ENCODE measurements at regions not wholly inside any gene's neighbourhood (a gene's known extent, or its start where the extent isn't known, plus 50 kb on each side); places are given as distances from the start of the nearest gene placed in this dataset.

GRCh38 chr18:32544088-32544487 lies 73.4 kb upstream of the GAREM1 start:
- no peak for DNase-seq (ENCODE audit: low read depth in 1 of 2, low spot score in 1 of 2)

- no peak for DNase-seq (ENCODE audit: low read depth in 1 of 2, low spot score in 1 of 2)
These were observed 71.6 kb upstream of the GAREM1 start for GRCh38 chr18:32542221-32542798.

- no peak for DNase-seq (ENCODE audit: low read depth in 1 of 2, low spot score in 1 of 2)
These were observed 60.4 kb upstream of the GAREM1 start for GRCh38 chr18:32530947-32531651.

GRCh38 chr18:32529722-32530420 lies 59.2 kb upstream of the GAREM1 start:
- DNase-seq (ENCODE audit: low read depth in 1 of 2, low spot score in 1 of 2): no peak

- no peak for DNase-seq (ENCODE audit: low read depth in 1 of 2, low spot score in 1 of 2)
These were observed 50.1 kb upstream of the GAREM1 start for GRCh38 chr18:32520771-32521170.

Data from activated T-helper 1 cell treated with anti-CD3 and anti-CD28 coated beads, Interleukin-2, amount 50 U/mL, for 16 hours (primary cell).